ENCODE measurements at regions not wholly inside any gene's neighbourhood (a gene's known extent, or its start where the extent isn't known, plus 50 kb on each side); places are given as distances from the start of the nearest gene placed in this dataset.

DNA sequence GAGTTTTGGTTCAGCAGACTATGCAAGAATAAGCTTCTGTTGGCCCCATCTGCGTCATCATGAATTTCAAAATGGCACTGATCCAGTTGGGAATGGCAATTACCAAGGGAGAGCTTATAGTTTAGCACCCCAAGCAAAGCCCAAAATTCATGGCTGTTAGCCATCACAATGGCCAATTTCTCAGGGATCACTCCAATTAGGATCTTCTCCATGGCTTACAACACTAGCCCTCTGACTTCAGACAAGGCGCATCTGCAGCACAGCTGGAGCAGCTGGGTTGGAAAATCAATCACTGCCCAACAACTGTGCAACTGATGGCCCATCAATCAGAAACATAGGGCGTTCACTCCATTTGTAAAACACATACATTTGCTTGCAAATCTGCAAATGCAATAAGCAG is 273.6 kb downstream of the SRBD1 start:
- no peak for TF ChIP-seq CTCF (IDR thresholded peaks at IDR 0.05)
- no peak for TF ChIP-seq POLR2A (IDR thresholded peaks at IDR 0.05)

Data from esophagus squamous epithelium (tissue), 4 donors.